ENCODE measurements at regions not wholly inside any gene's neighbourhood (a gene's known extent, or its start where the extent isn't known, plus 50 kb on each side); places are given as distances from the start of the nearest gene placed in this dataset.

- DNase-seq, result no peak
- TF ChIP-seq CTCF (IDR thresholded peaks at IDR 0.05) (no peak), POLR2A (IDR thresholded peaks at IDR 0.05) (no peak)
- Histone ChIP-seq H3K36me3 (replicated peaks in 1 of 2; ENCODE audit: insufficient read depth in 1 of 2, low read depth in 2 of 2) (no peaks in the 10 kb centered on the region), H3K27me3 (no peaks in the 10 kb centered on the region), H3K9me3 (no peaks in the 10 kb centered on the region), H3K4me1 (no peaks in the 10 kb centered on the region), H3K27ac (no peak overlapping the region), H3K4me3 (no peak overlapping the region)
- no peak for ATAC-seq
- 59 to 68% methylated on average over 18 of the region's 18 CpGs for WGBS, 2 donors
- intact Hi-C loops (cut with DNase I), result loop anchor here (10.0 kb wide), 1 partner anchor 412 kb away; no protein-coding TSS in a partner anchor
Measured at GRCh38 chr1:5502311-5503194, 489.7 kb downstream of the NPHP4 start.

GRCh38 chr1:5501206-5501930 lies 490.9 kb downstream of the NPHP4 start:
- H3K27ac ChIP-seq, result no peak overlapping the region
- H3K36me3 ChIP-seq (replicated peaks in 1 of 2; ENCODE audit: insufficient read depth in 1 of 2, low read depth in 2 of 2), result no peaks in the 10 kb centered on the region
- intact Hi-C loops (cut with DNase I), result loop anchor here (10.0 kb wide), 1 partner anchor 413 kb away; no protein-coding TSS in a partner anchor
- WGBS, 2 donors, result 72 to 76% methylated on average over 18 of the region's 18 CpGs
- no peaks in the 10 kb centered on the region for H3K27me3 ChIP-seq
- no peaks in the 10 kb centered on the region for H3K9me3 ChIP-seq
- H3K4me3 ChIP-seq, result no peak overlapping the region
- no peak for DNase-seq
- TF ChIP-seq CTCF (IDR thresholded peaks at IDR 0.05) (no peak), POLR2A (IDR thresholded peaks at IDR 0.05) (no peak)
- no peaks in the 10 kb centered on the region for H3K4me1 ChIP-seq
- ATAC-seq, result no peak

- no peak overlapping the region for H3K4me3 ChIP-seq
- H3K27ac ChIP-seq, result no peak overlapping the region
- no peaks in the 10 kb centered on the region for H3K36me3 ChIP-seq (replicated peaks in 1 of 2; ENCODE audit: insufficient read depth in 1 of 2, low read depth in 2 of 2)
- ATAC-seq (no peak), DNase-seq (no peak)
- 83 to 86% methylated on average over 20 of the region's 20 CpGs for WGBS, 2 donors
- TF ChIP-seq CTCF (IDR thresholded peaks at IDR 0.05) (no peak), POLR2A (IDR thresholded peaks at IDR 0.05) (no peak)
- H3K9me3 ChIP-seq, result no peaks in the 10 kb centered on the region
- H3K4me1 ChIP-seq, result peaks cover 3% of the 10 kb centered on the region
- intact Hi-C loops (cut with DNase I), result loop anchor here (10.0 kb wide), 1 partner anchor 414 kb away; no protein-coding TSS in a partner anchor
- no peaks in the 10 kb centered on the region for H3K27me3 ChIP-seq
Measured at GRCh38 chr1:5500541-5500940, 491.7 kb downstream of the NPHP4 start.

GRCh38 chr1:5497503-5497902 lies 494.7 kb downstream of the NPHP4 start:
- H3K4me1 ChIP-seq, result peaks cover 30% of the 10 kb centered on the region
- no peak overlapping the region for H3K4me3 ChIP-seq
- ATAC-seq, result no peak
- no peak overlapping the region for H3K27ac ChIP-seq
- no peaks in the 10 kb centered on the region for H3K9me3 ChIP-seq
- 31 to 52% methylated on average over 2 to 6 of the region's 6 CpGs for WGBS, 2 donors
- intact Hi-C loops (cut with DNase I), result no loop called here
- no peak for DNase-seq
- no peaks in the 10 kb centered on the region for H3K27me3 ChIP-seq
- TF ChIP-seq POLR2A (IDR thresholded peaks at IDR 0.05) (no peak), CTCF (IDR thresholded peaks at IDR 0.05) (no peak)
- H3K36me3 ChIP-seq (replicated peaks in 1 of 2; ENCODE audit: insufficient read depth in 1 of 2, low read depth in 2 of 2), result no peaks in the 10 kb centered on the region

All from body of pancreas (tissue), 4 donors.